Body of pancreas (tissue), 4 donors: ENCODE measurements at regions not wholly inside any gene's neighbourhood (a gene's known extent, or its start where the extent isn't known, plus 50 kb on each side); places are given as distances from the start of the nearest gene placed in this dataset.

Experiments used
- CTCF ChIP-seq, 7 experiments: fragments of 450-650 bp in 4 of 7; fragments of 200-600 bp in 3 of 7; sonication (generic) in 3 of 7; IDR thresholded peaks; one replicate each; pipeline ENCODE4 v1.5.1; 2016 to 2019; ENCODE audit warnings: antibody characterized with exemption in 7 of 7
- POLR2A ChIP-seq, 3 donors: fragments of 450-650 bp; IDR thresholded peaks; one replicate each; pipeline ENCODE4 v1.6.1; 2016; ENCODE audit warnings: antibody characterized with exemption in 3 of 3, mild to moderate bottlenecking in 2 of 3

- TF ChIP-seq CTCF (IDR thresholded peaks at IDR 0.05) (no peak), POLR2A (IDR thresholded peaks at IDR 0.05) (no peak)
These were observed 451.8 kb upstream of the IL12A start for GRCh38 chr3:159536876-159537275.
